ENCODE measurements at regions not wholly inside any gene's neighbourhood (a gene's known extent, or its start where the extent isn't known, plus 50 kb on each side); places are given as distances from the start of the nearest gene placed in this dataset.

- TF ChIP-seq CTCF (IDR thresholded peaks at IDR 0.05) (no peak), POLR2A (IDR thresholded peaks at IDR 0.05) (no peak)
Measured at GRCh38 chr7:148540041-148540738, 50.4 kb upstream of the C7orf33 start.

All from adrenal gland (tissue), 5 donors.